ENCODE measurements at regions not wholly inside any gene's neighbourhood (a gene's known extent, or its start where the extent isn't known, plus 50 kb on each side); places are given as distances from the start of the nearest gene placed in this dataset.
A peak's percentile ranks its signal among the peaks of the same experiment; 100 is the strongest.

DNA sequence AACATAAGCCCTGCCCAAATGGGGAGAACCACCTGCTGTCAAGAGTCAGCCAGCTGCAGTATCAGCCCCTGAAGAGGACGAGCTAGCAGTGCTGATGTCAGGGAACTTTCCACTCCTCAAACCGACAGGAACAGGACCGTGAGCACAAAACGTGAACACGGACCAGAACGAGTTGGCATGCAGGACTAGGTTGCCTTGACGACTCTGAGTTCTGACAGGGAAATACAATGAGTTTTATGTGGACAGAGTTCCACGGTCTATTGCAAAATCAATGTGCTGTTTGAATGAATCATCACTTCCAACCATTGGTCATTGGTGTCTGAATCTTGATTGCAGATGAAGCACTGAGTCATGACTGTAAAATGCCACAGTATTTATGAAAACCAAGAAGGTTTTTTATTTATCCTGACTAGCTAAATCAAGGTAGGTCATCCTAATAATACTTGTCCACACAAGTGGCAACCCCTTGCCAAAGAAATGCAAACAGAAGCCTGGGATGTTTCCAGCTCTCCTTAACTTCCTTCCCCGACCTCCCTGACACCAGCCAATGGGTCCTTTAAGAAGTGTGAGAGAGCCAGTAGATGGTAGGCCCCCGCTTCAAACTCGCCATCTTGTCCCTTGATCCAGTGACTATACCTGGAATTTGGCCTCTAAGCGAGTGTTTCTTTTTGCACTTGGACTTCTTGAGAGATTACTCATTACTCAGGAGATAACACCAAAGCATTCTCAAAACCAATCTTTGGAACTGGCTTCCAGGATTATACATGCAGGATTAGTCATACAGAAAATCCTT lies 119.6 kb downstream of the ASB7 start:
- peak; percentile 89 for ATAC-seq (ENCODE audit: low FRiP score)
- no peak for DNase-seq (ENCODE audit: low spot score)
- TF ChIP-seq, protein P1, sequence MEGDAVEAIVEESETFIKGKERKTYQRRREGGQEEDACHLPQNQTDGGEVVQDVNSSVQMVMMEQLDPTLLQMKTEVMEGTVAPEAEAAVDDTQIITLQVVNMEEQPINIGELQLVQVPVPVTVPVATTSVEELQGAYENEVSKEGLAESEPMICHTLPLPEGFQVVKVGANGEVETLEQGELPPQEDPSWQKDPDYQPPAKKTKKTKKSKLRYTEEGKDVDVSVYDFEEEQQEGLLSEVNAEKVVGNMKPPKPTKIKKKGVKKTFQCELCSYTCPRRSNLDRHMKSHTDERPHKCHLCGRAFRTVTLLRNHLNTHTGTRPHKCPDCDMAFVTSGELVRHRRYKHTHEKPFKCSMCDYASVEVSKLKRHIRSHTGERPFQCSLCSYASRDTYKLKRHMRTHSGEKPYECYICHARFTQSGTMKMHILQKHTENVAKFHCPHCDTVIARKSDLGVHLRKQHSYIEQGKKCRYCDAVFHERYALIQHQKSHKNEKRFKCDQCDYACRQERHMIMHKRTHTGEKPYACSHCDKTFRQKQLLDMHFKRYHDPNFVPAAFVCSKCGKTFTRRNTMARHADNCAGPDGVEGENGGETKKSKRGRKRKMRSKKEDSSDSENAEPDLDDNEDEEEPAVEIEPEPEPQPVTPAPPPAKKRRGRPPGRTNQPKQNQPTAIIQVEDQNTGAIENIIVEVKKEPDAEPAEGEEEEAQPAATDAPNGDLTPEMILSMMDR (IDR thresholded peaks at IDR 0.05) = no peak

DNA sequence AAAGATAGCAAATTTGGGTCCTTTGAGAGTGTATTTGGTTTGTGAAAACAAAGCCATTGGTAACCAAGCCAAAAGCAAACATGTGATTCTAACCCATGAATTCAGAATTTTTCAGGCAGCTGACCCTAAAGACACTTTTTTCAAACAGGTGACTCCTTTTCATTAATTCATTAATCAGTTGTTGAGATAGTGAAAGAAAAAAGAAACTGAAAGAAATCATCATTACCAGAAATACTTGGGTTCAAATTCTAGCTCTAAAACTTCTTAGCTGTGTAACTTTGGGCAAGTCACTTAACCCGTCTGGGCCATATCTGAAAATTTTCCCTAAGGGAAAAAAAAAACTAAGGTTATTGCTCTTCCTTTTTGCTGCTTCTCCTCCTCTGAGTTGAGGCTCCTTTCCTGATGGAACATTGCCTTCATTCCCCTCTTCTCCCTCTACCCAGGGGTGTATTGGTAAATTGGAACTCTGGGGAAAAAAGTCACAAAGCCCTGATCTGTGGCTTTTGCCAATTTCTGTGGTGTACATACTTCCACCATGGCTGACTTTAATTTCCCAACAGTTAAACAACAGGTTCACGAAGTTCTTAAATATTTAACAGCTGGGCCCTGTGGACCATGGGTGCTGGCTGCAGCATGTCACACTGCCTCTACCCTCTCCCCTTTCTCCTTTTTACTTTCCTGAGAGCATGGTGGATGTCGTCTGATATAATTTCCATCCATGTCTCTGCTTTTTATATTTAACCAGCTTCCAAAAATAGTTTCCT lies 120.3 kb downstream of the ASB7 start:
- ATAC-seq (ENCODE audit: low FRiP score) (no peak), DNase-seq (ENCODE audit: low spot score) (no peak)
- TF ChIP-seq, protein P1 (IDR thresholded peaks at IDR 0.05) = no peak

- TF ChIP-seq, protein P1 (IDR thresholded peaks at IDR 0.05) = no peak
- DNase-seq (ENCODE audit: low spot score) (no peak), ATAC-seq (ENCODE audit: low FRiP score) (no peak)
Observed at GRCh38 chr15:100723315-100723801, 121.0 kb downstream of the ASB7 start.

DNA sequence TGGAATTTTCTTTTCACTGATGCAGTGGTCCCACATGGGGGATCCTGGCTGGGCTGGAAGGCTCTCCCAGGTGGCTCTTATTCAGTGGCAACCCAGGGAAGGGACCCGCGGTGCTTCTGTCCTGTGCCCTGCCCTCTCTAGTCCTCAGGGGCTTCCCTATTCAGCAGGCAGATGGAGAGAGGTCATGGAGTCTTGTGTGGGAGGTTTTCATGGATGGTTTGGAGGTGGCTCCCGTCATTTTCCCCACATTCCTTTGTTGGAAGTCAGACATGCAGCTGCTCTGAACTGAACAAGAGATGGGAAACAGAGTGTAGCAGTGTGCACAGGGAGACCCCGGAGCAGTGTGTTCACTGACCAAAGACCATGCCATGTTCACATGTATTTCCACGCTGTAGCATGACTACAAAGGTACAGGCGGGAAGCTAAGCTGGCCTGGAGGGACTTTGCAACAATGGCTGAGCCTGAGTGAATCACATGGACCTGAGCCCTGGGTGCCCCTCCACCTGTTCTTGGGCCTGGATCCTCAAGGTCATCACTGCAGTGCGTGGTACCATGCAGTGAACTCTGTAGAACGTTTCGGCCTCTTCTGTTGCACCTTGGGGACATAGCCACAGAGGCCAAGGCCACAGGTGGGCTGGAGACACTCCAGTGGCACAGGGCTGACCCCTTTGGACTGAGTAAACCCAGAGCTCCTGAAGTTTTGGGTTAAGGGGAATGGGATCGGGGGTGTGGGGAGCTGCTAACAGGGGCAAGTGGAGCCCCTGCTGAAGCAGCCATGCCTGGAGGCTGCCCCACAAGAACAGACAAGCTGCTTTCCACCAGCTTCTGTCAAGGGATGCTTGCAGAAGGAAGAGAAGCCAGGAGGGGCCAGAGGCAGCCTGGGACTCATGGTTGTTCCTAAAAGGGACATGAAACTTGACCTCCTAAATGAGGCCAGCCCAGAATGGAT lies 123.0 kb downstream of the ASB7 start:
- TF ChIP-seq, protein P1 (IDR thresholded peaks at IDR 0.05) = no peak
- DNase-seq (ENCODE audit: low spot score) (no peak), ATAC-seq (ENCODE audit: low FRiP score) (no peak)

DNA sequence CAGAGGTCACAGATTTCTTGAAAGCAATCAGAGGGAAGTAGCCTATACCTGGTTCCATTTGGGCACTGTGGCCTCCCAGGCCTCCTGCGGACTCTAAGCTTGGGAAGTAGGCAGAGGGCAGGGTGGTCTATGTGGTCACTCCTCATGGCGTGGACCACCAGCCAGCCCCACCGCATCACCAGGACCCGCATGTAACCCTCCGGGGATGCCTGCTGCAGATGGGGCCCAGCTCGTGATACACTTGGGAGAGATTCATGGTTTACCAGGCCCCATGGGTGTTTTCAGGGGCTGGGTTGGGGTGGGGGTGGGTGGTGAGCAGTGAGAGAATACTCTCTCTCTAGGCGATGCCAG lies 123.7 kb downstream of the ASB7 start:
- TF ChIP-seq, protein P1 (IDR thresholded peaks at IDR 0.05) = no peak
- DNase-seq (ENCODE audit: low spot score) = no peak
- no peak for ATAC-seq (ENCODE audit: low FRiP score)

- no peak for DNase-seq (ENCODE audit: low spot score)
- ATAC-seq (ENCODE audit: low FRiP score) = no peak
- TF ChIP-seq, protein P1 (IDR thresholded peaks at IDR 0.05) = no peak
Observed at GRCh38 chr15:100726421-100727190, 124.2 kb downstream of the ASB7 start.
